HG03432 (cell line): ENCODE measurements at regions not wholly inside any gene's neighbourhood (a gene's known extent, or its start where the extent isn't known, plus 50 kb on each side); places are given as distances from the start of the nearest gene placed in this dataset.
A peak's percentile ranks its signal among the peaks of the same experiment; 100 is the strongest.
"Not testable (repeated sequence)": the region's sequence is repeated elsewhere in the genome, so short reads cannot be mapped to it uniquely, and the experiment has no call there.

Source experiments
- ATAC-seq: cut with Tn5 transposase; IDR thresholded peaks from one replicate; pipeline ENCODE4 v1.9.1; 2021; ENCODE audit warnings: mild to moderate bottlenecking, moderate library complexity; ENCODE audit not compliant: unreplicated experiment

GRCh38 chr12:92375504-92375903 is 229.9 kb upstream of the BTG1 start:
- ATAC-seq: not testable (repeated sequence)

GRCh38 chr12:92370828-92371227 is 225.2 kb upstream of the BTG1 start:
- no peak for ATAC-seq

- ATAC-seq: no peak
Measured at GRCh38 chr12:92369636-92370035, 224.0 kb upstream of the BTG1 start.

DNA sequence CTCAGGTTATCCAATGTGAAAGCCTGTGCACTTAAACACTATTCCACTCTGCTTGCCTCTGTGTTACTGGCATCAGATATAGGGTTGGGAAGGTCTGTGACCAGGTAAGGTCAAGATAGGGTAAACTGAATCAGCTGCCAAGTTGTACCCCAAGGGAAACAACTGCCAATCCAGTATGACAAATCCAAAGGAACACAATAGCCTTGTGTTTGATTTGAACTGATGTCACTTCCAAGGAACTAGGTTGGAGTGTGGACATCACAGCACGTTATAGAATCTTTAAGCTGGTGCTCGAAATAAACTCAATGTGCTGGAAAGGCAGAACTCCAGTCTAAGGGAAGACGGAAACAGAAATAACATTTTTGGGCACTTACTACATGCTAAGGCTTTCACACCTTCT is 223.4 kb upstream of the BTG1 start:
- ATAC-seq: no peak

DNA sequence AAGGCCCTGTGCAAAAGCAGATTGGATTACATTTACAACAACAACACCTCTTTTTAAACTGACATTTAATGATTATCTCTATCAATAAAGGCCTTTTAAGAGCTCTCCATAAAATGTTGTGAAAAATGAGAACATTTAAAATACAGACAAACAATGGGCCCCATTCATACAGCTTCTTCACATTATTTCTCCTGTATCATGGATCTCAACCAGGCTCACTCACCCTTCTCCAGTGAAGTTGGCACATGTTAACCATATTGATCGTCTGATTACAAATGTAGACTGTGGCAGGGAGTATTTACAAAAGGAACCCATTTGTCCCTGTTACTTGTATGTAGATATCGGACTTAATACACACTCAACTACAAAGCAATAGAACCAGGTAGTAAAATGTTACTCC is 220.2 kb upstream of the BTG1 start:
- ATAC-seq: no peak

DNA sequence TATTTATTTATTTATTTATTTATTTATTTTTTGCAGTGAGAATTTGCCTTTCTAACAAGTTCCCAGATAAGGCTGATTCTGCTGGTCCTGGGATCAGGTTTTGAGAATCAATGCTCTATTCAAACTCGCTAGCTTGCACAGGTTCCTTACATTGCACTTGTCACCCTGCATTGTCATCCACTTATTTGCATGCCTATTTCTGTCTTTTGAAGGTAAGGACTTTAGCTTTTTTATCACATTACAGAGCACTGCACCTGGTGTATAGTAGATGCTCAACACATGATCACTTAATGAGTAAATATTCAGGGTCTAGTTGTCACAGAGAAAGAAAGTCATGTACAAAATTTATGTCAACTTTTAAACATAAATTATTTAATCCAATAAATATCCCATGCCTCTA is 219.7 kb upstream of the BTG1 start:
- ATAC-seq: no peak

DNA sequence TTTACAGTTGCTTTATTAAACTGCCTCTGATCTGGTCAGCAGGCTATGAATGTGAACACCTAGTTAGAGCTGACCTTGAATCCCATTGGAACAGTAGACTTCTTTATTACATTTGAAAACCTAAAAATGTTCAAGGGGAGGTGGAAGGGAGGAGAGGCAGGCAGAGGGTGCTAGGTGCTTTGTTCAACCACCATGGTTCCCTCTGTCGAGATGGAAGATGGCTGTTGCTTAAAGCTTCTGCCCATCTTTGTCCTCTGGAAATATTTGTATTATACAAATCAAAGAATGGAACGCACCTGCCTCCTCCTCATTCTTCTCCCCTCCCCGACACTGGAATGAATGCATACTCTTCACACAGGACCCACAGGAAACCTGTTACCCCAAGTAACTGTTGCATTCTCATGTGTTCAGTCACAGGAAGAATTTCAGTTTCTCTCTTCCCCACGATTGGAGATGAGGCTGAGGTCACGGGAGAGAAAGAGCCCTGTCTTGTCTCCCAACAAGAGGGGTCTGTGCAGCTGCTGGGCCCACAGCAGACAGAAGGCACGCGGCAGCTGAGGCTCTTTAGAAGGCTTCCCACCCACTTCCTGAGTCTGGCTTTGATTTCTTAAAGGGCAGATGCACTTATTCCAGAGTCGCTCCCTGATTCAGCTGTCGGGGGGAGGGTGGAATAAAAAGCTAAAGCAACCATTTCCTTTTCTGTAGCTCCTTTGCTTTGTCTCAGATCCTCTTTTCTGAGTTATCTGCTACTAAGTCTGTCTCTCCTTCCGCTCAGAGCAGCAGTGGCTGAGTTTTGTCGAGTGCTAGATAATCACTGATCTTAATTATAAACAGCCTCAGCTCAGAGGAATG is 217.9 kb upstream of the BTG1 start:
- peak; percentile 70 for ATAC-seq

- peak; percentile 52 for ATAC-seq
Measured at GRCh38 chr12:92362785-92363184, 217.1 kb upstream of the BTG1 start.

- ATAC-seq: no peak
Measured at GRCh38 chr12:92362126-92362525, 216.5 kb upstream of the BTG1 start.

DNA sequence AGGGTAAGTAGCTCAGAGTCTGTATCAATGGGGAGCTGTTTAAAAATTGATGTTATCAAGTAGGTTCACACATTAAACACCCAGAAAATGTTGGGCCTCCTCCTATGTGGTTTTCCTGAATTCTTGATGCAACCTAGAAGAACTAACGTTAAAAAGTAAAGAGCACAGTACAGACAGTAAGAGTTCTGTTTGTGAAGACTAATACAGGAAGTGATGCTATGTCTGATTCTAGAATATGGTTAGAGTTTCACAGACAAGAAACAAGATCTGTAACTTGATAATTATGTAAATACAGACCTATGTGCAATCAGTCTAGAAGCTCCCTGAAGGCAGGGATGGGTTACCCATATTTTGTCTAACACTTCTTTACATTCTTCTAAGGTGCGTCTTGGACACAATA is 214.9 kb upstream of the BTG1 start:
- no peak for ATAC-seq

GRCh38 chr12:92359581-92360209 is 214.0 kb upstream of the BTG1 start:
- ATAC-seq: no peak

DNA sequence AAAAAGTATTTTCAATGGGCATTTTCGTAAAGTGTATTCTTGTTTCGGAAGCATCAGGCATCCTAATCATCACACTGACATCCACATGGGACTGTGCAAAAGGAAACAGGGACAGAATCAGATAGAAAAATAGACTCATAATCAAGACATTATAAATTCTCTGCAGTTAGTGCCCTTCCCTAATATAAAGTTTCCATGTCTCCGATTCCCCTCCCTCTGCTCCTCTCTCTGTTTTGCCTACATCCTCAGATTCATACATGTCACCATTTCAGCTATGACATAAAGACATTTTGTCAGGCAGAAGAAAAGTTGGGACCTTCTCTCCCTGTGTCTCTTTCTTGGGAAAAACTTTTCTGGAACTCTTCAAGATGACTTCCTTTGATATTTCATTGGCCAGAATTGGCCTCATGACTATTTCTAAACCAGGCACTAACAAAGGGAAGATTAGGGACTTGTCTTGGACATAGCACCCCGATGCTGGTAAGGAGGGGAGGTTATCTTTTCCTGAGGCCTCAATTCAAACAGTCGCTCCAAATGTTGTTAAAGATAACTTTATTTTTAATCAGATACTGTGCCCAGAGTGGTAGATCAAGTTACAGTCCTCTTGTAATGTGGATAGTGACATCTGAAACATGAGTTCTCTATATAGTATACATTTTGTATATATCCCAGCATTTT is 212.1 kb upstream of the BTG1 start:
- no peak for ATAC-seq

- ATAC-seq: no peak
Measured at GRCh38 chr12:92356425-92356824, 210.8 kb upstream of the BTG1 start.

DNA sequence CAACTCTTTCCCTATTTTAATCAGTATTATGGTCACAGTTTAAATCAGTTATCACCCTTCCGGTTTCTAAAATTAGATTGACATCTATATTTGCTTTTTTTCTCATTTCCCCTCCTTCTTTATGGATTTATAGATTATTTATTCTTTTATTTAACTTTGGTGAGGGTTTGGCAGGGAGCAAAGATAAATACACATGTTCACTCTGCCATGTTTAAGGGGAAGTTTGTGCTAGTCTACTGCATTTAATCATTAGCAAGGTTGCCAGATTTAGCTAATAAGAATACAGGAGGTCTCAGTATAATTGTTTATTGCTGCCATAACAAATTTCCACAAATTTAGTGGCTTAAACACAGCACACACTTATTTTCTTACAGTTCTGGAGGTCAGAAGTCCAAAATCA is 204.0 kb upstream of the BTG1 start:
- no peak for ATAC-seq

DNA sequence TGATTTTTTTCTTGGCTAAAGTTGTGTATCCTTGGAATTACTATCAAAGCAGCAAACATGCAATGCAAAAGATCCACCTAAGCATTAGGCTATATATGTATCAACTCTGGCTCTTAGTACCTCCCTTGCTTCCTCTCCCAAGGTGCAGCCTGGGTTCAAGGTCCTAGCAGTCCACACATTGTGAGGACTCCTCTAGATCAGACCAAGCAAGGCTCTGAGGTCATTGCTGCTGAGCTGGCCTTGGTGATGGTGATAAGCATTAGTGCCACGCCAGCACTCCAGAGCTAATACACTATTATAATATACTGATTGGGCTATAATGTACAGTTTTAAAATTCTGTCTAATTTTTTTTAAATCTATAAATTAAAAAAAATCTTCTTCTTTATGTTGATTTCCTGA is 196.9 kb upstream of the BTG1 start:
- no peak for ATAC-seq

GRCh38 chr12:92341065-92341668 is 195.5 kb upstream of the BTG1 start:
- ATAC-seq: peak; percentile 88

DNA sequence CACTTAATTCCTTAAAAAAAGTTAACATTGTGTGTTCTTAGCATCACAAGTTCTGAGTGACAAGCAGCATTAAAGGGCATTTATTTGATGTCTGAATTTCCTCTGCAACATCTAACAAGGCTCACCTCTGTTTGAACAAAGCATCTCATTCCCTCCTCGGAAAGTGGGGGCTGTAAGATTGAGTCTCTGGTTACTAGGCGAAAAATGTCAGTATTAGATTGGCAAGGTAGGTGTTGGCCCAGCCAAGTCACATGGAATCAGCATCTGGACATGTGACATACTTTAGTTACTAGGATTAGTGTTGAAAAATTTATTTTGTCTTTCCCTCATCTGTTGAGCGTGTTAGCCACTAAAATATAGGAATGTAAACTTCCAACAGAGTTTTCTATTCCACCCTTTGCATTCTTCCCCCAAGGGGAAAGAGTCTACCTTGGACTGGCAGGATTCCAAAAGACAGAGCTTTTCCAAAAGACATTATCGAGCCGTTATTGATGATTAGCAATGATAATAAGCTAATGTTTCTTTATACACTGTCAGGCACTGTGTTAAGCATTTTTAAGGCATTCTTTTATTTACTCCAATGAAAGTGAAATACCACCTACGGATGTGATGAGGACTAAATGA is 194.9 kb upstream of the BTG1 start:
- ATAC-seq: peak; percentile 15

DNA sequence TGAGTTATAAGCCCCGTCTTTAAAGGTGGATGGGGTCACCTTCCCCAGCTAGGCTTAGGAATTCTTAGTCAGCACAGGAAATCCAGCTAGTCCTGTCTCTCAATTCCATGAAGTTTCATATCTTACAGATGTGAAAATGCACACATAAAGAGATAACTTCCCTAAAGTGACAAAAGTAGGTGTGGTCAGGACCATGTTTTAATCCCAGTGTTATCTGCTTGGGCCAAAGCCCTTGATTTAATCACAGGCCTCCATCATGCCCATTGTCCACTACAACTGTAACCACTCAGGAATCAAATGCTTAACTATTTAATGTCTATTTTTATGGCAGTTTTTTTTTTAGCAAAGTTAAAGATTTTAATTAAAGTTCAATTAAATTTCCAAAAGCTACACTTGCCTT is 194.4 kb upstream of the BTG1 start:
- no peak for ATAC-seq

DNA sequence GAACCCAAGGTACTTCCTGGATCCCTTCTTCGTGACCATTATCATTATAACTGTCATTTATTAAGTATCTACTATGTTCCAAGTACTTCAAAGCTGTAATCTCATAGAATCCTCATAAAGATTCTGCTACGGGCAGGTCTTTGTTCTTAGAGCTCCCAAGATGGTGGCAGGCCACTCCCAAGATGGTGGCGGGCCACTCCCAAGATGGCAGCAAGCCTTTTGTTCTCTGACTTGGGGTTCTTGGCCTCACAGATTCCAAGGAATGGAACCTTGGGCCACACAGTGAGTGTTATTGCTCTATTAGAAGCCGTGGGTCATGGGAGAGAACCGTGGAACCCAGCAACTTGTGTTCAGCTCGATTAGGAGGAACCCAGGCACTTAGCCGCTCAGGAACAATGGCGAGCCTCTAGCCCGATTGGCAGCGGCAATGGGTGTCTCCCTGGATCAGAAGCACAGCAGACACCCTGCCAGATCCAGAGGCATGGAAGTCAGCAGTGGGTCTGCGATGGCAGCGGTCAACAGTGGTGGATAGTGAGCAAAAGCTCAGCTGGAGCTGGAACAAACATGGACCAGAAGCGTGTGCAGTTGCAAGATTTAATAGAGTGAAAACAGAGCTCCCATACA is 193.7 kb upstream of the BTG1 start:
- ATAC-seq: no peak

GRCh38 chr12:92338671-92339070 is 193.0 kb upstream of the BTG1 start:
- no peak for ATAC-seq

DNA sequence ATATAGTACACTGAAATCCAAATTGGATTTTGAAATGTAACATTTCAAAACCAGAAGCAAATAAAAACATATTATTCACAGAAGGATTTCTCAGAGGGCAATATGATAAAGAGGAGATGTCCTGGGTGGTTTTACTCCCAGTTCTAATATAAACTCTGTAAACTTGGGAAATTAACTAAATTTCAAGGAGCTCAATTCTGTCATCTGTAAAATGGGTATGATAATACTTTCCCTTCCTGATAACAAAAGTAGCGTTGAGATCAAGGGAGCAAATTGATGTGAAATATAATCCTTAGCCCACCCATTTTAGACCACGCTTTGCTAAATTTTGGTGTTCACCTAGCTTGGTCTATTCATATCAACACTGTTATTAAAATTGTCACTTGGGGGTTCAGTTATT is 192.5 kb upstream of the BTG1 start:
- ATAC-seq: no peak
